ENCODE measurements at regions not wholly inside any gene's neighbourhood (a gene's known extent, or its start where the extent isn't known, plus 50 kb on each side); places are given as distances from the start of the nearest gene placed in this dataset.

DNA sequence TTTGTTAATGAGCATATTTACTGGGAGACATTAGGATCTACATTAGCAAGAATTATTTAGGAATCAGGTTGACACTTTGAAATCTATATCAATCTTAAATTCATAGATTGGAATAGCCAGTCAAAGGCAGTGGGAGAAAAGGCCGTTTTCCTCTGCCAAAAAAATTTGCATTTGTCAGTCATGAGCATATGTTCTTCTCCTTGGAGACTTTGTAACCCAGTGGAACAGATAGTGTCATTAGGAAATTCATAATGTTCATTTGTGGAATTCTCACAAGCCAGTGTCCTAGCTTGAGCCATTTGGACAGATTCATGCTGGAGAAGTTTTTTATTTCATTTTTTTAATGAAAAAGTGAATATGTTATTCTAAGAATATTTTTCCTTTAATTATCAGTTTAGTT lies 260.1 kb downstream of the OXSM start:
- no peak overlapping the region for H3K4me3 ChIP-seq
- no peaks in the 10 kb centered on the region for H3K9me3 ChIP-seq
- no peaks in the 10 kb centered on the region for H3K27me3 ChIP-seq
- no peaks in the 10 kb centered on the region for H3K4me1 ChIP-seq
- DNase-seq: no peak
- no peak for TF ChIP-seq CTCF (IDR thresholded peaks at IDR 0.05)
- TF ChIP-seq POLR2A (IDR thresholded peaks at IDR 0.05): no peak
- no peak overlapping the region for H3K27ac ChIP-seq
- no peaks in the 10 kb centered on the region for H3K36me3 ChIP-seq

- Histone ChIP-seq H3K27me3 (no peaks in the 10 kb centered on the region), H3K36me3 (no peaks in the 10 kb centered on the region), H3K9me3 (no peaks in the 10 kb centered on the region), H3K27ac (no peak overlapping the region), H3K4me1 (no peaks in the 10 kb centered on the region), H3K4me3 (no peak overlapping the region)
- TF ChIP-seq POLR2A (IDR thresholded peaks at IDR 0.05) (no peak), CTCF (IDR thresholded peaks at IDR 0.05) (no peak)
- DNase-seq: no peak
Observed at GRCh38 chr3:26050776-26051175, 260.9 kb downstream of the OXSM start.

DNA sequence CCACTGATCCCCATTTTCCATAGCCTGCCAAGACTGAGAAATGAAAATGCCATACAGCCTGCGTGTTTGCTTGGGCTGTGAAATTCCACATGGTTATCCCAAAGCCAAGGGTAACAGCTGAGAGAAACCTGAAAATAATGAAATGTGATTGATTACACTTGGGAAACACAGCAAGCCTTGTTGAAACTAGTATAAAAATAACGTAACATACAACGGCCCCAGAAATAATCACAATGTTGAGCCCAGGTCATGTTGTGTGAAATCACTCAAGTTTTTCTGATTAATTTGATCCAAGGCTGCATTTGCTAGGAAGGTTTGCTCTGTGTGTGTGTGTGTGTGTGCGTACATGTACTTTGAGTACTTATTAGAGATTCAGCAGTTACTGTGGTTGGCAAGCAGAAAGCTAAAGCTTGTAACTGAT lies 269.0 kb downstream of the OXSM start:
- Histone ChIP-seq H3K9me3 (no peaks in the 10 kb centered on the region), H3K27ac (no peak overlapping the region), H3K4me3 (no peak overlapping the region), H3K27me3 (no peaks in the 10 kb centered on the region), H3K4me1 (no peaks in the 10 kb centered on the region), H3K36me3 (no peaks in the 10 kb centered on the region)
- no peak for TF ChIP-seq CTCF (IDR thresholded peaks at IDR 0.05)
- no peak for TF ChIP-seq POLR2A (IDR thresholded peaks at IDR 0.05)
- DNase-seq: no peak

GRCh38 chr3:26061947-26062346 lies 272.1 kb downstream of the OXSM start:
- Histone ChIP-seq H3K36me3 (no peaks in the 10 kb centered on the region), H3K4me3 (no peak overlapping the region), H3K27ac (no peak overlapping the region), H3K9me3 (no peaks in the 10 kb centered on the region), H3K27me3 (no peaks in the 10 kb centered on the region), H3K4me1 (no peaks in the 10 kb centered on the region)
- TF ChIP-seq CTCF (IDR thresholded peaks at IDR 0.05): no peak
- no peak for TF ChIP-seq POLR2A (IDR thresholded peaks at IDR 0.05)
- no peak for DNase-seq

DNA sequence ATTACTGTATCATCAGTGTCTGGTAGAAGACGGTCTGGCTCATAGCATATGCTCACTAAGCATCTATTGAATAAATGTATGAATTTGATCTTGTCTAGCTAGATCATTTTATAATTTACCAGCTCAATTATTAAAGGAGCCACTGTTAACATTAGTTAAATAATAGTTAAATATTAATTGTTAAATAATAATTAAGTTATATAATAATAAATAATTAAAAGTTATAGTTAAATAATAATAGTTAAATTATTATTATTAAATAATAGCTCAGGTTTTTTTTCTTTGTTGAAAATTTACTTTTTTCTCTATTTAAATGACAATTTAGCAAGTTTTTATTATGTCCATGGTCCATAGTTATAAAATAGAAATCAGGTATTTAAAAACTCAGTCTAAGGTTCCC lies 274.4 kb downstream of the OXSM start:
- Histone ChIP-seq H3K4me3 (no peak overlapping the region), H3K27ac (no peak overlapping the region), H3K9me3 (no peaks in the 10 kb centered on the region), H3K4me1 (no peaks in the 10 kb centered on the region), H3K36me3 (no peaks in the 10 kb centered on the region), H3K27me3 (no peaks in the 10 kb centered on the region)
- no peak for DNase-seq
- TF ChIP-seq CTCF (IDR thresholded peaks at IDR 0.05) (no peak), POLR2A (IDR thresholded peaks at IDR 0.05) (no peak)

- H3K36me3 ChIP-seq: no peaks in the 10 kb centered on the region
- no peak for DNase-seq
- H3K27ac ChIP-seq: peak overlapping the region in 1 of 4 donors; percentile 14
- H3K4me3 ChIP-seq: no peak overlapping the region
- H3K27me3 ChIP-seq: no peaks in the 10 kb centered on the region
- TF ChIP-seq POLR2A (IDR thresholded peaks at IDR 0.05) (no peak), CTCF (IDR thresholded peaks at IDR 0.05) (no peak)
- H3K4me1 ChIP-seq: no peaks in the 10 kb centered on the region
- no peaks in the 10 kb centered on the region for H3K9me3 ChIP-seq
Observed at GRCh38 chr3:26068890-26069289, 279.0 kb downstream of the OXSM start.
